ENCODE measurements at regions not wholly inside any gene's neighbourhood (a gene's known extent, or its start where the extent isn't known, plus 50 kb on each side); places are given as distances from the start of the nearest gene placed in this dataset.

DNA sequence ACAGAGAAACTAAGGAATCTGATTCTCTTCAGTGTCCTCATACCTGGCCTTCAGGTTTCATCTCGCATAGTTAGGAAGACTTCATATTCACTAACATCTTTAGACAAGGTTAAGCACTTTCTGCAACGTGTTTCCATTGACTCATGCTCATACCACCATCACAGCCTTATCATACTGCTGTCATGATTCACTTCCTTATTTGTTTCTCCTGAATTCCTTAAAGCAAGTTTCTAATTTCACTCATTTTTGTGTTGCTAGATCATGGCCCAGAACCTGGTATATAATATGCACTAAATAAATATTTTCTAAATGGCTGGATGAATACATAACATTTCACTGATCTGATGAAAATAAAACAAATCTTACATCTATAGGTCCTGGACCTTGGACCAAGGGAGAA is 472.9 kb downstream of the PRELID2 start:
- no peak for TF ChIP-seq CTCF (IDR thresholded peaks at IDR 0.05; ENCODE audit: low read depth, low read length)
- TF ChIP-seq POLR2A (IDR thresholded peaks at IDR 0.05; ENCODE audit: extremely low read depth, insufficient read length) = no peak

Data from NB4 (cell line).